ENCODE measurements at regions not wholly inside any gene's neighbourhood (a gene's known extent, or its start where the extent isn't known, plus 50 kb on each side); places are given as distances from the start of the nearest gene placed in this dataset.

DNA sequence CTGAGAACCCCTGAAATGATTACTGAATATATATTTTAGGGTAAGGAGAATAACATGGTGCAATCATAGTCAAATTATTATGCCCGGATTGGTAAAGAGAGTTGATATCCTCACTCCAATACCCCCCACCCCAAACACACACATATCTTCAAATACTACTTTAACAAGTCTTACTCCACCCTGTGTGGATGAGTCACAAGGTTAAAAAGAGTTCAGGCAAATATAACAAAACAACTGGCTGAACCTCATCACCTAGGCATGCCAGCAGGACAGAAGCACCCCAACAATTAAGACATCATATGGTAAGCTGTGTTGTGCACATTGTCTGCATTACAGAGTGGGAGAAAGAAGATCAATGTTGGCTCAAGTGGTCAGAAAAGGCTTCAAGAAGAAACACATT, 857.4 kb downstream of the TDRD15 start:
- Histone ChIP-seq H3K4me3 (no peak overlapping the region), H3K9me3 (no peaks in the 10 kb centered on the region), H3K4me1 (no peaks in the 10 kb centered on the region), H3K36me3 (ENCODE audit: low read depth, missing control alignments) (no peaks in the 10 kb centered on the region), H3K27me3 (no peaks in the 10 kb centered on the region), H3K27ac (no peak overlapping the region)
- no peak for TF ChIP-seq POLR2A (IDR thresholded peaks at IDR 0.05)
- TF ChIP-seq, protein P1, sequence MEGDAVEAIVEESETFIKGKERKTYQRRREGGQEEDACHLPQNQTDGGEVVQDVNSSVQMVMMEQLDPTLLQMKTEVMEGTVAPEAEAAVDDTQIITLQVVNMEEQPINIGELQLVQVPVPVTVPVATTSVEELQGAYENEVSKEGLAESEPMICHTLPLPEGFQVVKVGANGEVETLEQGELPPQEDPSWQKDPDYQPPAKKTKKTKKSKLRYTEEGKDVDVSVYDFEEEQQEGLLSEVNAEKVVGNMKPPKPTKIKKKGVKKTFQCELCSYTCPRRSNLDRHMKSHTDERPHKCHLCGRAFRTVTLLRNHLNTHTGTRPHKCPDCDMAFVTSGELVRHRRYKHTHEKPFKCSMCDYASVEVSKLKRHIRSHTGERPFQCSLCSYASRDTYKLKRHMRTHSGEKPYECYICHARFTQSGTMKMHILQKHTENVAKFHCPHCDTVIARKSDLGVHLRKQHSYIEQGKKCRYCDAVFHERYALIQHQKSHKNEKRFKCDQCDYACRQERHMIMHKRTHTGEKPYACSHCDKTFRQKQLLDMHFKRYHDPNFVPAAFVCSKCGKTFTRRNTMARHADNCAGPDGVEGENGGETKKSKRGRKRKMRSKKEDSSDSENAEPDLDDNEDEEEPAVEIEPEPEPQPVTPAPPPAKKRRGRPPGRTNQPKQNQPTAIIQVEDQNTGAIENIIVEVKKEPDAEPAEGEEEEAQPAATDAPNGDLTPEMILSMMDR (IDR thresholded peaks at IDR 0.05), result no peak
- intact Hi-C loops (cut with DNase I; ENCODE audit: low total_unique reads), result no loop called here
- no peak for DNase-seq
- 83 to 91% methylated on average over 1 of the region's 1 CpG for WGBS, 2 donors

DNA sequence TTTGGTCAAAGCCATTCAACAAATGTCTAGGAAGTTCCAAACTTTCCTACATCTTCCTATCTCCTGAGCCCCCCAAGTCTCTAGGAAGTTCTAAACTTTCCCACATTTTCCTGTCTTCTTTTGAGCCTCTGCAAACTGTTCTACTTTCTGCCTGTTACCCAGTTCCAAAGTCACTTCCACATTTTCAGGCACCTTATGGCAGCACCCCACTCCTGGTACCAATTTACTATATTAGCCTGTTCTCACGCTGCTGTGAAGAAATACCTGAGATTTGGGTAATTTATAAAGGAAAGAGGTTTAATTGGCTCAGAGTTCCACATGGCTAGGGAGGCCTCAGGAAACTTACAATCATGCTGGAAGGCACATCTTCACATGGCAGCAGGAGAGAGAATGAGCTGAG, 869.2 kb downstream of the TDRD15 start:
- WGBS, 2 donors, result 84 to 85% methylated on average over 1 of the region's 1 CpG
- no peaks in the 10 kb centered on the region for H3K4me1 ChIP-seq
- H3K27me3 ChIP-seq, result no peaks in the 10 kb centered on the region
- H3K4me3 ChIP-seq, result no peak overlapping the region
- no peak overlapping the region for H3K27ac ChIP-seq
- DNase-seq, result no peak
- H3K9me3 ChIP-seq, result peaks cover 3% of the 10 kb centered on the region
- TF ChIP-seq, protein P1 (IDR thresholded peaks at IDR 0.05), result no peak
- no peak for TF ChIP-seq POLR2A (IDR thresholded peaks at IDR 0.05)
- no peaks in the 10 kb centered on the region for H3K36me3 ChIP-seq (ENCODE audit: low read depth, missing control alignments)
- intact Hi-C loops (cut with DNase I; ENCODE audit: low total_unique reads), result no loop called here

DNA sequence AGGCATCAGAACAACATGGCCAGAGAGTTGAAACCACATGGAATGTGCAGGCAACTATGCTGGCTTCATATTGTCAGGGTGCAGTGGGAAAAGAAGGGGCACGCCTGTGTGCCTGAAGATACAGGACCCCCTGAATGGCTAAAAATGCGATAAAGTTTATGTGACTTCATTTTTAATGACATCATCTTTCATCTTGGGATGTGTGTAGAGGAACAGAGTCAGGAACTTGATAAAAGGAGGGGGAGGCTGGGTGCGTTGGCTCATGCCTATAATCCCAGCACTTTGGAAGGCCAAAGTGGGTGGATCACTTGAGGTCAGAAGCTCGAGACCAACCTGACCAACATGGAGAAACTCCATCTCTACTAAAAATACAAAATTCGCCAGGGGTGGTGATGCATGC, 872.6 kb downstream of the TDRD15 start:
- DNase-seq, result no peak
- TF ChIP-seq POLR2A (IDR thresholded peaks at IDR 0.05), result no peak
- TF ChIP-seq, protein P1 (IDR thresholded peaks at IDR 0.05), result no peak
- no peaks in the 10 kb centered on the region for H3K36me3 ChIP-seq (ENCODE audit: low read depth, missing control alignments)
- no peaks in the 10 kb centered on the region for H3K27me3 ChIP-seq
- H3K4me3 ChIP-seq, result no peak overlapping the region
- H3K4me1 ChIP-seq, result no peaks in the 10 kb centered on the region
- H3K9me3 ChIP-seq, result peaks cover 3% of the 10 kb centered on the region
- intact Hi-C loops (cut with DNase I; ENCODE audit: low total_unique reads), result no loop called here
- no peak overlapping the region for H3K27ac ChIP-seq
- 79 to 100% methylated on average over 3 to 5 of the region's 5 CpGs for WGBS, 2 donors

DNA sequence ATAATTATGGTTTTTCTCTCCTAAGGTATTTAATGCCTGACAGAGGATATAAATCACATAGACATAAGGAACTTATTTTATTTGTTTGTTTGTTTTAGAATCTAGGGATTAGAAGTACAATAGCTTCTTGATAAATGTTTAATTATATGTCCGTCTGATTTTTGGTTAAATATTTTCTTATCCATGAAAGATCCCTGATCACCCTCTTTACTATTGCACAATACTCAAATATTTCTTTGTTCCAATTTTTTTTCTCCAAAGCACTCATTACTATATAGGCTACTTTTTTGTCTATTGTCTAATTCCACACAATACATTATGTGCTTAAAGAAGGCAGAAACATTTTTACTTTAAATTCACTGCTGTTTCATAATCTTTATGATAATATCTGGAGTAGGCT, 875.8 kb downstream of the TDRD15 start:
- WGBS, 2 donors, result 82% methylated on average over 1 of the region's 1 CpG
- no peaks in the 10 kb centered on the region for H3K4me1 ChIP-seq

DNA sequence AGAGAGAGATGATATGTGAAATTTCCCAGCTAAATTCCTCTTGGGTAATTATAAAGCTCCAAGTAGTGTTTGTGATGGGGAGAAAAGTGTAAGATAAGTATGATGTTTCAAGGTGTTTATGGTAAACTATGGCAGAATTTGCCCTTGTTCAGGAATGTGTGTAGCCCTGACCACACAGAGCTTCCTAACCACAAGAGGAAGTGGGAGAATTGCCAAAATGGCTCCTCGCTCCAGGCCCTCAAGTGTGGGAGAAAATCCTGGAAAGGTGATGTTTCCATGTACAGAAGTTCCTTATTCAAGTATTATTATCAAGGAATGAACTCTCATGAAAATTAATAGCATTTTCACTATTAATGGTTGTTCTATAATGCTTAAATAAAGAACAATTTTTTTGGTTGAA, 878.3 kb downstream of the TDRD15 start:
- intact Hi-C loops (cut with DNase I; ENCODE audit: low total_unique reads), result no loop called here
- Histone ChIP-seq H3K4me1 (no peaks in the 10 kb centered on the region), H3K36me3 (ENCODE audit: low read depth, missing control alignments) (no peaks in the 10 kb centered on the region), H3K27ac (no peak overlapping the region), H3K4me3 (no peak overlapping the region), H3K9me3 (no peaks in the 10 kb centered on the region), H3K27me3 (no peaks in the 10 kb centered on the region)
- TF ChIP-seq, protein P1 (IDR thresholded peaks at IDR 0.05), result no peak
- TF ChIP-seq POLR2A (IDR thresholded peaks at IDR 0.05), result no peak
- DNase-seq, result no peak
- 83 to 86% methylated on average over 1 of the region's 1 CpG for WGBS, 2 donors

More for the DNA sequence above, 875.8 kb downstream of the TDRD15 start:
- no peak overlapping the region for H3K27ac ChIP-seq
- no peaks in the 10 kb centered on the region for H3K36me3 ChIP-seq (ENCODE audit: low read depth, missing control alignments)
- intact Hi-C loops (cut with DNase I; ENCODE audit: low total_unique reads), result no loop called here
- no peak for DNase-seq
- H3K4me3 ChIP-seq, result no peak overlapping the region
- TF ChIP-seq, protein P1 (IDR thresholded peaks at IDR 0.05), result no peak
- no peak for TF ChIP-seq POLR2A (IDR thresholded peaks at IDR 0.05)
- no peaks in the 10 kb centered on the region for H3K9me3 ChIP-seq
- H3K27me3 ChIP-seq, result no peaks in the 10 kb centered on the region

All from testis (tissue), 2 donors.